ENCODE measurements at regions not wholly inside any gene's neighbourhood (a gene's known extent, or its start where the extent isn't known, plus 50 kb on each side); places are given as distances from the start of the nearest gene placed in this dataset.

GRCh38 chr10:111481261-111481826 is 404.5 kb downstream of the ADRA2A start:
- Histone ChIP-seq H3K27ac (ENCODE audit: low read depth in 1 of 3, low read length in 2 of 3) (no peak overlapping the region), H3K4me3 (ENCODE audit: low read depth in 1 of 3, low read length in 3 of 3) (no peak overlapping the region), H3K36me3 (ENCODE audit: control insufficient read depth in 3 of 3, insufficient read depth in 2 of 3, low read depth in 1 of 3, low read length in 3 of 3) (no peaks in the 10 kb centered on the region), H3K27me3 (ENCODE audit: control insufficient read depth in 3 of 3, insufficient read depth in 3 of 3, low read length in 3 of 3) (no peaks in the 10 kb centered on the region), H3K4me1 (ENCODE audit: control insufficient read depth in 3 of 3, insufficient read depth in 2 of 3, low read depth in 1 of 3, low read length in 2 of 3) (no peaks in the 10 kb centered on the region), H3K9me3 (ENCODE audit: control insufficient read depth in 2 of 2, insufficient read depth in 1 of 2, low read depth in 1 of 2, low read length in 1 of 2) (no peaks in the 10 kb centered on the region)
- no peak for DNase-seq
- 56 to 72% (median 66%) methylated on average over 5 of the region's 5 CpGs for WGBS, 3 donors
- FAIRE-seq = no peak

GRCh38 chr10:111481866-111482265 is 405.0 kb downstream of the ADRA2A start:
- Histone ChIP-seq H3K4me3 (ENCODE audit: low read depth in 1 of 3, low read length in 3 of 3) (no peak overlapping the region), H3K27ac (ENCODE audit: low read depth in 1 of 3, low read length in 2 of 3) (no peak overlapping the region), H3K4me1 (ENCODE audit: control insufficient read depth in 3 of 3, insufficient read depth in 2 of 3, low read depth in 1 of 3, low read length in 2 of 3) (no peaks in the 10 kb centered on the region), H3K27me3 (ENCODE audit: control insufficient read depth in 3 of 3, insufficient read depth in 3 of 3, low read length in 3 of 3) (no peaks in the 10 kb centered on the region), H3K36me3 (ENCODE audit: control insufficient read depth in 3 of 3, insufficient read depth in 2 of 3, low read depth in 1 of 3, low read length in 3 of 3) (no peaks in the 10 kb centered on the region), H3K9me3 (ENCODE audit: control insufficient read depth in 2 of 2, insufficient read depth in 1 of 2, low read depth in 1 of 2, low read length in 1 of 2) (no peaks in the 10 kb centered on the region)
- WGBS, 3 donors = 85 to 89% (median 88%) methylated on average over 2 of the region's 2 CpGs
- FAIRE-seq (no peak), DNase-seq (no peak)

- DNase-seq (no peak), FAIRE-seq (no peak)
- no peak overlapping the region for H3K27ac ChIP-seq (ENCODE audit: low read depth in 1 of 3, low read length in 2 of 3)
- H3K36me3 ChIP-seq (ENCODE audit: control insufficient read depth in 3 of 3, insufficient read depth in 2 of 3, low read depth in 1 of 3, low read length in 3 of 3) = no peaks in the 10 kb centered on the region
- H3K4me3 ChIP-seq (ENCODE audit: low read depth in 1 of 3, low read length in 3 of 3) = no peak overlapping the region
- no peaks in the 10 kb centered on the region for H3K4me1 ChIP-seq (ENCODE audit: control insufficient read depth in 3 of 3, insufficient read depth in 2 of 3, low read depth in 1 of 3, low read length in 2 of 3)
- WGBS, 3 donors = 74 to 76% (median 76%) methylated on average over 5 of the region's 5 CpGs
- H3K9me3 ChIP-seq (ENCODE audit: control insufficient read depth in 2 of 2, insufficient read depth in 1 of 2, low read depth in 1 of 2, low read length in 1 of 2) = peaks cover 0 to 2% of the 10 kb centered on the region in 2 donors
- no peaks in the 10 kb centered on the region for H3K27me3 ChIP-seq (ENCODE audit: control insufficient read depth in 3 of 3, insufficient read depth in 3 of 3, low read length in 3 of 3)
Measured at GRCh38 chr10:111482621-111483216, 405.9 kb downstream of the ADRA2A start.

- Histone ChIP-seq H3K27me3 (ENCODE audit: control insufficient read depth in 3 of 3, insufficient read depth in 3 of 3, low read length in 3 of 3) (no peaks in the 10 kb centered on the region), H3K4me1 (ENCODE audit: control insufficient read depth in 3 of 3, insufficient read depth in 2 of 3, low read depth in 1 of 3, low read length in 2 of 3) (no peaks in the 10 kb centered on the region), H3K36me3 (ENCODE audit: control insufficient read depth in 3 of 3, insufficient read depth in 2 of 3, low read depth in 1 of 3, low read length in 3 of 3) (no peaks in the 10 kb centered on the region), H3K9me3 (ENCODE audit: control insufficient read depth in 2 of 2, insufficient read depth in 1 of 2, low read depth in 1 of 2, low read length in 1 of 2) (peaks cover 3 to 18% of the 10 kb centered on the region in 2 donors), H3K27ac (ENCODE audit: low read depth in 1 of 3, low read length in 2 of 3) (no peak overlapping the region), H3K4me3 (ENCODE audit: low read depth in 1 of 3, low read length in 3 of 3) (no peak overlapping the region)
- WGBS, 3 donors = 68 to 76% (median 70%) methylated on average over 3 of the region's 3 CpGs
- no peak for FAIRE-seq
- no peak for DNase-seq
Measured at GRCh38 chr10:111485767-111486166, 408.9 kb downstream of the ADRA2A start.

- no peak for DNase-seq
- H3K27me3 ChIP-seq (ENCODE audit: control insufficient read depth in 3 of 3, insufficient read depth in 3 of 3, low read length in 3 of 3) = no peaks in the 10 kb centered on the region
- no peak for FAIRE-seq
- no peaks in the 10 kb centered on the region for H3K4me1 ChIP-seq (ENCODE audit: control insufficient read depth in 3 of 3, insufficient read depth in 2 of 3, low read depth in 1 of 3, low read length in 2 of 3)
- H3K27ac ChIP-seq (ENCODE audit: low read depth in 1 of 3, low read length in 2 of 3) = no peak overlapping the region
- peaks cover 3 to 18% of the 10 kb centered on the region in 2 donors for H3K9me3 ChIP-seq (ENCODE audit: control insufficient read depth in 2 of 2, insufficient read depth in 1 of 2, low read depth in 1 of 2, low read length in 1 of 2)
- WGBS, 3 donors = 77 to 84% (median 81%) methylated on average over 1 of the region's 1 CpG
- no peak overlapping the region for H3K4me3 ChIP-seq (ENCODE audit: low read depth in 1 of 3, low read length in 3 of 3)
- no peaks in the 10 kb centered on the region for H3K36me3 ChIP-seq (ENCODE audit: control insufficient read depth in 3 of 3, insufficient read depth in 2 of 3, low read depth in 1 of 3, low read length in 3 of 3)
Measured at GRCh38 chr10:111486346-111486745, 409.5 kb downstream of the ADRA2A start.

GRCh38 chr10:111488668-111489067 is 411.8 kb downstream of the ADRA2A start:
- H3K36me3 ChIP-seq (ENCODE audit: control insufficient read depth in 3 of 3, insufficient read depth in 2 of 3, low read depth in 1 of 3, low read length in 3 of 3) = no peaks in the 10 kb centered on the region
- peaks cover 3 to 25% of the 10 kb centered on the region in 2 donors for H3K9me3 ChIP-seq (ENCODE audit: control insufficient read depth in 2 of 2, insufficient read depth in 1 of 2, low read depth in 1 of 2, low read length in 1 of 2)
- FAIRE-seq = no peak
- whole genome bisulfite sequencing, 3 donors = 2 to 15% (median 6%) methylated on average over 2 of the region's 2 CpGs
- no peak overlapping the region for H3K27ac ChIP-seq (ENCODE audit: low read depth in 1 of 3, low read length in 2 of 3)
- H3K4me3 ChIP-seq (ENCODE audit: low read depth in 1 of 3, low read length in 3 of 3) = no peak overlapping the region
- no peaks in the 10 kb centered on the region for H3K27me3 ChIP-seq (ENCODE audit: control insufficient read depth in 3 of 3, insufficient read depth in 3 of 3, low read length in 3 of 3)
- no peaks in the 10 kb centered on the region for H3K4me1 ChIP-seq (ENCODE audit: control insufficient read depth in 3 of 3, insufficient read depth in 2 of 3, low read depth in 1 of 3, low read length in 2 of 3)
- DNase-seq = no peak

GRCh38 chr10:111491154-111491553 is 414.3 kb downstream of the ADRA2A start:
- WGBS, 3 donors = 44 to 60% (median 47%) methylated on average over 1 of the region's 1 CpG
- no peak for FAIRE-seq

GRCh38 chr10:111493024-111493625 is 416.3 kb downstream of the ADRA2A start:
- H3K4me3 ChIP-seq (ENCODE audit: low read depth in 1 of 3, low read length in 3 of 3) = no peak overlapping the region
- H3K9me3 ChIP-seq (ENCODE audit: control insufficient read depth in 2 of 2, insufficient read depth in 1 of 2, low read depth in 1 of 2, low read length in 1 of 2) = peaks cover 3 to 20% of the 10 kb centered on the region in 2 donors
- FAIRE-seq = no peak
- H3K27ac ChIP-seq (ENCODE audit: low read depth in 1 of 3, low read length in 2 of 3) = no peak overlapping the region
- H3K36me3 ChIP-seq (ENCODE audit: control insufficient read depth in 3 of 3, insufficient read depth in 2 of 3, low read depth in 1 of 3, low read length in 3 of 3) = no peaks in the 10 kb centered on the region
- WGBS, 3 donors = 43 to 78% (median 73%) methylated on average over 2 of the region's 2 CpGs
- H3K27me3 ChIP-seq (ENCODE audit: control insufficient read depth in 3 of 3, insufficient read depth in 3 of 3, low read length in 3 of 3) = no peaks in the 10 kb centered on the region
- DNase-seq = no peak
- no peaks in the 10 kb centered on the region for H3K4me1 ChIP-seq (ENCODE audit: control insufficient read depth in 3 of 3, insufficient read depth in 2 of 3, low read depth in 1 of 3, low read length in 2 of 3)

More at GRCh38 chr10:111491154-111491553, 414.3 kb downstream of the ADRA2A start:
- no peaks in the 10 kb centered on the region for H3K36me3 ChIP-seq (ENCODE audit: control insufficient read depth in 3 of 3, insufficient read depth in 2 of 3, low read depth in 1 of 3, low read length in 3 of 3)
- DNase-seq = no peak
- no peak overlapping the region for H3K27ac ChIP-seq (ENCODE audit: low read depth in 1 of 3, low read length in 2 of 3)
- H3K4me1 ChIP-seq (ENCODE audit: control insufficient read depth in 3 of 3, insufficient read depth in 2 of 3, low read depth in 1 of 3, low read length in 2 of 3) = no peaks in the 10 kb centered on the region
- peaks cover 3 to 26% of the 10 kb centered on the region in 2 donors for H3K9me3 ChIP-seq (ENCODE audit: control insufficient read depth in 2 of 2, insufficient read depth in 1 of 2, low read depth in 1 of 2, low read length in 1 of 2)
- no peaks in the 10 kb centered on the region for H3K27me3 ChIP-seq (ENCODE audit: control insufficient read depth in 3 of 3, insufficient read depth in 3 of 3, low read length in 3 of 3)
- no peak overlapping the region for H3K4me3 ChIP-seq (ENCODE audit: low read depth in 1 of 3, low read length in 3 of 3)

All from small intestine (tissue), 7 donors.